Large intestine (tissue), 3 donors: ENCODE measurements at regions not wholly inside any gene's neighbourhood (a gene's known extent, or its start where the extent isn't known, plus 50 kb on each side); places are given as distances from the start of the nearest gene placed in this dataset.

Experiments used
- DNase-seq, 2 donors: peaks; one replicate each; pipeline versions ENCODE4 v3.0.0 to v3.0.0-alpha.2; 2013
- H3K27ac ChIP-seq: one replicate; pipeline ENCODE4 v1.5.1; 2013; ENCODE audit warnings: low read length
- H3K27me3 ChIP-seq: 2 replicates; pipeline ENCODE4 v1.6.1; 2013; ENCODE audit warnings: low read length; ENCODE audit not compliant: control insufficient read depth, insufficient read depth
- H3K36me3 ChIP-seq: 2 replicates; pipeline ENCODE4 v1.6.1; 2013; ENCODE audit warnings: low read length; ENCODE audit not compliant: control insufficient read depth, insufficient read depth
- H3K4me1 ChIP-seq: one replicate; pipeline ENCODE4 v1.6.1; 2013; ENCODE audit warnings: low read length; ENCODE audit not compliant: control insufficient read depth, insufficient read depth
- H3K4me3 ChIP-seq: one replicate; pipeline ENCODE4 v1.5.1; 2013; ENCODE audit warnings: low read length
- H3K9me3 ChIP-seq: one replicate; pipeline ENCODE4 v1.6.1; 2013; ENCODE audit warnings: mild to moderate bottlenecking, low read depth, low read length, moderate library complexity; ENCODE audit not compliant: control insufficient read depth
- WGBS: methylation state at CpG from one replicate; pipeline ENCODE4 v1.1.5; 2013; ENCODE audit warnings: low lambda C conversion rate; ENCODE audit not compliant: insufficient coverage; 5-methylcytosine and 5-hydroxymethylcytosine counted together

GRCh38 chr1:186557147-186557777, 96.3 kb upstream of the PDC start:
- 100% methylated on average over 1 of the region's 2 CpGs for WGBS

DNA sequence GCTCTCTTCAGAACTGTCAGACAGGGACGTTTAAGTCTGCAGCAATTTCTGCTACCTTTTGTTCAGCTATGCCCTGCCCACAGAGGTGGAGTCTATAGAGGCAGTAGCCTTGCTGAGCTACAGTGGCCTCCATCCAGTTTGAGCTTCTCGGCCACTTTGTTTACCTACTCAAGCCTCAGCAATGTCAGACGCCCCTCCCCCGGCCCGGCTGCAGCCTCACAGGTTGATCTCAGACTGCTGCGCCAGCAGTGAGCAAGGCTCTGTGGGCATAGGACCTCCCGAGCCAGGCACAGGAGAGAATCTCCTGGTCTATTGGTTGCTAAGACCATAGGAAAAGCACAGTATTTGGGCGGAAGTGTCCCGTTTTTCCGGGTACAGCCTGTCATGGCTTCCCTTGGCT, 89.9 kb upstream of the PDC start:
- WGBS = no CpG with 5 or more reads among the region's 10 CpGs
- H3K27me3 ChIP-seq = no peaks in the 10 kb centered on the region
- H3K36me3 ChIP-seq = no peaks in the 10 kb centered on the region
- no peak overlapping the region for H3K4me3 ChIP-seq
- no peaks in the 10 kb centered on the region for H3K4me1 ChIP-seq
- H3K9me3 ChIP-seq = peaks cover 10% of the 10 kb centered on the region
- no peak overlapping the region for H3K27ac ChIP-seq
- no peak for DNase-seq

More at GRCh38 chr1:186557147-186557777, 96.3 kb upstream of the PDC start:
- Histone ChIP-seq H3K4me3 (no peak overlapping the region), H3K27ac (no peak overlapping the region), H3K36me3 (no peaks in the 10 kb centered on the region), H3K4me1 (no peaks in the 10 kb centered on the region), H3K27me3 (no peaks in the 10 kb centered on the region), H3K9me3 (peaks cover 2% of the 10 kb centered on the region)
- no peak for DNase-seq

- H3K4me1 ChIP-seq = no peaks in the 10 kb centered on the region
- WGBS = no CpG with 5 or more reads among the region's 8 CpGs
- no peak for DNase-seq
- no peaks in the 10 kb centered on the region for H3K27me3 ChIP-seq
- no peaks in the 10 kb centered on the region for H3K36me3 ChIP-seq
- H3K27ac ChIP-seq = no peak overlapping the region
- peaks cover 15% of the 10 kb centered on the region for H3K9me3 ChIP-seq
- no peak overlapping the region for H3K4me3 ChIP-seq
Measured at GRCh38 chr1:186541003-186541402, 80.1 kb upstream of the PDC start.

DNA sequence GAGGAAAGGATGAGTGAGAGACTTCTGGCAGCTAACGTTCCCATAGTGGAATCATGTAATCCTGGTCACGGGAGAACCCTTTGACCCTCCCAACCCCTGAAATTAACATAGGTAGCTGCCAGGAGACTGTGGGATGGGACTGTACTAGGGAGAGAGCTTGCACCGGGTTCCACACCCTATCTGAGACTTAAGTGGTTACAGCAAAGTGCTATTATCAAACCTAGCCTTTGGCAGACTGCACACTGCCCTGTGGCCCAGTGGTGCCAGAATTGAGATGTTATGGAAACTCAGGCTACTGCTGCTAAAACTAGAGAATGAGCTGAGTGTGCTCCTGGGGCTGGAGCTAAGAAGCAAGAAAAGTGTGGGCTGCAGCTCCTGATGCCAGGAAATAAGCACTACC, 79.6 kb upstream of the PDC start:
- no CpG with 5 or more reads among the region's 3 CpGs for WGBS
- no peak for DNase-seq
- Histone ChIP-seq H3K4me1 (no peaks in the 10 kb centered on the region), H3K36me3 (no peaks in the 10 kb centered on the region), H3K27me3 (no peaks in the 10 kb centered on the region), H3K27ac (no peak overlapping the region), H3K4me3 (no peak overlapping the region), H3K9me3 (peaks cover 15% of the 10 kb centered on the region)

DNA sequence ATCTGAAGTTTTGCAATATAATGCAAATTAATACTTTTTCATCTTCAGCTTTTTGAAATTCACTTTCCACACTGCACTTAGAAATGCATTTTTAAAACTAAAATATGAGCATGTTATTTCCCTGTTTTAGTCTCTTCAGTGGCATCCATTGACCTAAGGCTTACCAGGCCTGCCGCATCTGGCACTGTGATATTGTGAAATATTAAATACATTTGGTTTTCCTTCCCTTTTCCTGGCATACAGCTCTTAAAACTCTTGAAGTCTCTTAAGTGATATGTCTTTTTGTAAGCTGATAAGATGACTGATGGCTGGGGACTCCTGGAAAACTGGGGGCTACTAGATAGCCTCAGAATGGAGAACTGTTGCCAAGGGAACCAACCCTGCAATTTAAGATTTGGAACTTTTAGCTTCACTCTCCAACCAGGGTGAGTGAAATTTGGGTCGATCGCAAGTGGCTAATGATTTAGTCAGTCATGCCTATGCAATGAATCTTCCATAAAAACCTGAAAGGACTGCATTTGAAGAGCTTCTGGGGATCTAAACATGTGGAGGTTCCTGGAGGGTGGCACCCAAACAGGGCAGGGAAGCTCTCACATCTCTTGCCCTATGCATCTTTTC, 75.5 kb upstream of the PDC start:
- Histone ChIP-seq H3K36me3 (no peaks in the 10 kb centered on the region), H3K27ac (no peak overlapping the region), H3K4me3 (no peak overlapping the region), H3K9me3 (no peaks in the 10 kb centered on the region), H3K27me3 (no peaks in the 10 kb centered on the region), H3K4me1 (no peaks in the 10 kb centered on the region)
- no CpG with 5 or more reads among the region's 3 CpGs for WGBS
- DNase-seq = no peak

DNA sequence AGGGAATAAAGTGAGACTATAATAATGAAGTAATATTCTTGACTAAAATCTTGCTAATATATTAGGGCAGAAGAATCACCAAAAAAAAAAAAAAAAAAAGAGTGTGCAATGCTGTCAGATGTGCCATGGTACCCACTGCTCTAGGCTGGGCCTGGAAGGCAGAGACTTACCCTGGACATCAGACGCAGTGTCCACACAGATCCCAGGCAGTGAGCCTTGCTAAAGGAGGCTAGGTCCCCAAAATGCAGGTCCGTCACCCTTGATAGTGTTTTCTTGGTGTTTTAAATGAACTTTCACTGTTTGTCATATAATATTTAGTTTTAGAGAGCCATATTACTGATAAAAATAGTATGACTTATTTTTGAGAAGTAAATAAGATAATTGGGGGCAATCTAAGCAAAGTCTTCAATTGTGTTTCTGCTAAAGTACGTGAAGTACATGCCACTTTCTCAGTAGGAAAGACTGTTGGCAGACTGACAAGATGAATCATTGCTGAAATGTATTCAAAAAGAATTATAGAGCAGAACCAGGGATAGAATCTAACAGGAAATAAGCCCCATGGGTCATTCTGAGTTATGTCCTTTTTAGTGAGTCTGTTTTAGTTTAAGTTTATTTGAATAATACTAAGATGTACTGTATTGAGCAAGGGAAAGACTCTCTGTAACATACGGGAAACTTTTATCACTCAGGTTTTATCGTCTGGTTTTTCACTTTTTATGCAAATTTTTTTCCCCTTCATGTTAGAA, 74.6 kb upstream of the PDC start:
- Histone ChIP-seq H3K4me1 (no peaks in the 10 kb centered on the region), H3K9me3 (no peaks in the 10 kb centered on the region), H3K36me3 (no peaks in the 10 kb centered on the region), H3K4me3 (no peak overlapping the region), H3K27me3 (no peaks in the 10 kb centered on the region), H3K27ac (no peak overlapping the region)
- WGBS = 85% methylated on average over 3 of the region's 5 CpGs
- no peak for DNase-seq

DNA sequence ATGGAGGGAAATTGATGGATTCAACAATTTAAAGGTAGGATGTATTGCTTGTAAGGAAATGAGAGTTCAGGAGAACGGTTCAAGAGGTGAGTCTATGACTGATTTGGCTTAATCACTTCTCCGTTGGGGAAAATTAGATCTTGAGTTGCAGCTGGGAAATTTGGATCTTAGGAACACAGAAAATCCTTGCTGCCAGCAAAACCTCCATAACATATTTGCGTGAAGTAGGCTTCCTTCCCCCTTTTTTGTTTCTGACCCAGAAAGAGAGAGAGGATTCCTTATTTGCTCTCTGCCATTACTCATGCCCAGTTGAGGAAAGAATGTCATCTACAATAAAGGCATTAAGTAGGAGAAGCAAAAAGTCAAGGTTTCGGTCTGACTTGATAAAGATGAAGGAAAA, 73.5 kb upstream of the PDC start:
- H3K27ac ChIP-seq = no peak overlapping the region
- H3K27me3 ChIP-seq = no peaks in the 10 kb centered on the region
- no peaks in the 10 kb centered on the region for H3K36me3 ChIP-seq
- 88% methylated on average over 3 of the region's 4 CpGs for WGBS
- no peak for DNase-seq
- H3K4me1 ChIP-seq = no peaks in the 10 kb centered on the region
- no peaks in the 10 kb centered on the region for H3K9me3 ChIP-seq
- H3K4me3 ChIP-seq = no peak overlapping the region

DNA sequence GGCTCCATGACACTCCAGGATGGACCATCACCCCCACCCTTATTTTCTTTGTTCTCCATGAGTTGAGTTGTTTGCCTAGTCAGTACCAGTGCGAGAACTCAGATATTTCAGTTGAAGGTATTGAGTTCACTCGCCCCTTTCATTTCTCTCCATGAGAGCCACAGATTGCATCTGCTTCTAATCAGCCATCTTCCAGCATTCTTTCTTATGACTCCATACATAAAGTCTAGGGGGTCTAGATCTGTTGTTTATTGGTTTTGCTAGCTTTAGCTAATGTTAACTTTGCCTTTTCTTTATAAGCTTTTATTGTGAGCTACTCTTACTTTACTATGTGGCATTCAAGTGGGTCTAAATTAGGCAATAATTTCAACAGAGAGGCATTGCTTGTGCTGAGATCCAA, 71.6 kb upstream of the PDC start:
- DNase-seq = no peak
- Histone ChIP-seq H3K9me3 (no peaks in the 10 kb centered on the region), H3K4me3 (no peak overlapping the region), H3K27ac (no peak overlapping the region), H3K4me1 (no peaks in the 10 kb centered on the region), H3K36me3 (no peaks in the 10 kb centered on the region), H3K27me3 (no peaks in the 10 kb centered on the region)
- WGBS = no CpG with 5 or more reads among the region's 2 CpGs

DNA sequence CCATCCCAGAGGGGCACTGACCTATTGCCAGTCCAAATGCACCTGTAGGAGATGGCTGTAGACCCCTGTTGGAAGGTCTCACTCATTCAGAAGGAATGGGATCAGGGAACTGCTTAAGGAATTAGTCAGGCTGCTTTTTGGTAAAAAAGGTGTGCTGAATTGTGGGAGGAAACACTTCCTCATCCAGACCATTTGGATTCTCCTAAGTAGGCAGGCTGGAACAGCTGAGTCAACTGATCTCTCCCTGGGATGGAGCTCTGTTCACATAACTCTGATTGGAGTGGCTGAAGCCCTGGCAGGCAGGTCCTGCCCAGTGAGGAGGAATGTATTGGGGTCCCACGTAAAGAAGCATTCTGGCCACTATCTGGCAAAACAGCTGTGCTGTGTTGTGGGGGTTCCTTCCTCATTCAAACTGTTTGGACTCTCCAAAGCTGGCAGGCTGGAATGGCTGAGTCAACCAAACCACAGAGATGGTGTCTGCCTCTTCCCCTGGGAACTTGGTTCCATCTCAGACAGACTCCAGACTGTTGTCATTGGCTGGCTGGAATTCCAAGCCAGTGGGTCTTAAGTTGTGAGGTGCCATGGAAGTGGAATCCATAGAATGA, 70.7 kb upstream of the PDC start:
- no CpG with 5 or more reads among the region's 1 CpG for WGBS
- Histone ChIP-seq H3K27me3 (no peaks in the 10 kb centered on the region), H3K4me1 (no peaks in the 10 kb centered on the region), H3K4me3 (no peak overlapping the region), H3K9me3 (no peaks in the 10 kb centered on the region), H3K36me3 (no peaks in the 10 kb centered on the region), H3K27ac (no peak overlapping the region)
- DNase-seq = no peak

- no peak for DNase-seq
- Histone ChIP-seq H3K27ac (no peak overlapping the region), H3K9me3 (no peaks in the 10 kb centered on the region), H3K4me1 (no peaks in the 10 kb centered on the region), H3K27me3 (no peaks in the 10 kb centered on the region), H3K36me3 (no peaks in the 10 kb centered on the region), H3K4me3 (no peak overlapping the region)
- no CpG with 5 or more reads among the region's 2 CpGs for WGBS
Measured at GRCh38 chr1:186530109-186530508, 69.2 kb upstream of the PDC start.
